HG03432 (cell line): ENCODE measurements at regions not wholly inside any gene's neighbourhood (a gene's known extent, or its start where the extent isn't known, plus 50 kb on each side); places are given as distances from the start of the nearest gene placed in this dataset.
"Not testable (repeated sequence)": the region's sequence is repeated elsewhere in the genome, so short reads cannot be mapped to it uniquely, and the experiment has no call there.

Experiments
- ATAC-seq: cut with Tn5 transposase; IDR thresholded peaks from one replicate; pipeline ENCODE4 v1.9.1; 2021; ENCODE audit warnings: mild to moderate bottlenecking, moderate library complexity; ENCODE audit not compliant: unreplicated experiment

GRCh38 chr9:111276431-111277128 is 53.4 kb downstream of the OR2K2 start:
- no peak for ATAC-seq

DNA sequence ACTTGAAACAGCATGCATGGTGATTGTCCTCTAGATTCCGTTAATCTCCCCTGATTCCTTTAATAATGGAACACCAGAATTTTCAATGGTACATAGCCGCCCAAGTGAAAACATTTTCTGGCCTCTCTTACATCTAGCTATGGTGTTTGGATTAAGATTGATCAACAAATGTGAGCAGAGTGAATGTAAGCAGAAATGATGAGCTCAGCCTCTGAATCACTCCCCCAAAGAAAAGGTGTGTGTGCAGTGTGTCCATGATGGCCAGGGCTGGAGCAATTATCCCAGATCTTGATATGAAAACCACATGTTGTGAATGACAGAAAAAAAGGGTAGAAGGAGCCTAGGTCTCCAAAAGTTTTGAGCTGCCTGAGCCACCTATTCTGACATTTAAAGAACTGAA is 55.3 kb downstream of the OR2K2 start:
- ATAC-seq: no peak

- ATAC-seq: no peak
Observed at GRCh38 chr9:111272581-111272980, 57.4 kb downstream of the OR2K2 start.

DNA sequence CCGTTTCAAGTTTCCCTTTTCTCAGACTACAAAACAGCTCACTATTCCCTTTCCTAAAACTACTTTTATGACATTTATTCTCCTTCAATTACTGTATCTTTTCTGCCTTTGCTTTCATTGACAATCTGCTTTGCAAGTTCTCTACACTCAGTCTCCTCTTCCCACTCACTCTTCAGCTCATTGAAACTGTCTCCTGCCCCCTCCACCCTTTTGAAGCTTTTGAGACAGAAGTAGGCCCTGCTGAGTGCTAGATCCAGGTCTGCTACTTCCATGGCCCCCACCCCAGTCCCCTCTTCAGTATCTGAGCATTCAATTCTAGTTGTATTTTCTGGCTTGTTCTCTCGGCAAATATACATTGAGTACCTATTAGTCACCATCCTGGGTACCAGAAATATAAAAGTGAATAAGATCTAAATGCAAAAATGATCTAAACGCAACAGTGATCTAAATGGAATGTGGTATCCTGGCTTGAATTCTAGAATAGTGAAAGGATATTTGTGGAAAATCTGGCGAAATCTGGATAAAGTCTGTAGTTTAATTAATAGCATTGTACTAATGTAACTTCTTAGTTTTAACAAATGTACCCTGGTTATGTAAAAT is 58.4 kb downstream of the OR2K2 start:
- no peak for ATAC-seq

GRCh38 chr9:111271047-111271446 is 59.0 kb downstream of the OR2K2 start:
- no peak for ATAC-seq

DNA sequence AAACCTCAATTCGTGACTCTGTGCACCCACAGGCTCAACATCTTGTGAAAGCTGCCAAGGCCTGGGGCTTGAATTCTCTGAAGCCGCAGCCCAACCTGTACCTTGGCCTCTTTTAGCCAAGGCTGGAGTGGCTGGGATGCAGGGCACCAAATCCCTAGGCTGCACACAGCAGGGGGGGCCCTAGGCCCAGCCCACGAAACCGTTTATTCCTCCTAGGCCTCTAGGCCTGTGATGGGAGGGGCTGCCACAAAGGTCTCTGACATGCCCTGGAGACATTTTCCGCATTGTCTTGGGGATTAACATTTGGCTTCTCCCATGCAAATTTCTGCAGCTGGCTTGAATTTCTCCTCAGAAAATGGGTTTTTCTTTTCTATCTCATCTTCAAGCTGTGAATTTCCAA is 64.0 kb downstream of the OR2K2 start:
- ATAC-seq: not testable (repeated sequence)

DNA sequence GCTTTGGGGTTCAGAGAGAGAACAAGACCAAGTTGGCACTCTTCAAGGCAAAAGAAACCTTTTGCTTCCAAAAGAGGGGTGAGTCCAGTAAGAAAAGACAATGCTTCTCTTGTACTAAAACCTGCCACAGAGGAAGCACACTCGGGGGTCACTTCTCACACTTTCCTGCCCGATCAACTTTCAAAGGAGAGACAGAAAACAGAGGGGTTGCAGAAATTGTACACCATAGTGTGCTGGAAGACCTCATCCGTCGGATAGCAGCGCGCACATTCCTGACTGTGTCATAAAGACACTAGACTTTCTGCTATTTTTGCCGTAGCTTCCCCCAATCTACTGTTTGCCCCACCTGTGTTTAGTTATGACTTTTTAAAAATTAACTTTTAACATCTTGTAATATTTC is 66.9 kb downstream of the OR2K2 start:
- ATAC-seq: no peak

- ATAC-seq: no peak
Observed at GRCh38 chr9:111258875-111259271, 71.2 kb downstream of the OR2K2 start.

DNA sequence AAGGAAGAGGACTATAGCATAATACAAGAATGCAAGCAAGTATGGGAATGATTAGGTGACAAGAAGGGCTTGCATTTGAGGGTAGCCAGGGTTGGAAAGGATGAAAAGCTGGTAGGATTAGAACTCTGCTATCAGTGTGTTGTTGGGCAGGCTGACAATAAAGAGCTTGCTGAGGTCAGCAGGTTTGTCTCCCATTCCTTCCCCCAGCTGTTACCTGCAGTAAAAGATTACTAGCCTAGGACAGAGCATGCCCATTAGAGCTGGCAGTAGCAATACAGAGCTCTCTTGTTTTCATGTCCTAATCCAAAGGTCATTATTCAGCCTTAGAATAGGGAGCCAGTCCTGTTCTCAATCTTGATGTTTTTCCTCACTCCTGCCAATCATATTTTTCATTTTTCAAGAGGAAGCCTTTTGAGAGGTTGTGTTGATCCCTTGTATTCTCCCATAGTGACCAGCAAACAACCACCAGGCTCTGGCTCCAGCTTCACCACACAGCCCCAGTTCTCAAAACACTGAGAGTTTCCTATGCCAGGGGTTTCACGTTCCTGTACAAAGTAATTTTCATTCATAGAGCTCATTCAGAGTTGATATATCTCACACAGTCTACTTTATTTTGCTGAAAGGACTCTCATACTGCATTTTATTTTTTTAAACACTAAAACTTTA is 71.7 kb downstream of the OR2K2 start:
- no peak for ATAC-seq

DNA sequence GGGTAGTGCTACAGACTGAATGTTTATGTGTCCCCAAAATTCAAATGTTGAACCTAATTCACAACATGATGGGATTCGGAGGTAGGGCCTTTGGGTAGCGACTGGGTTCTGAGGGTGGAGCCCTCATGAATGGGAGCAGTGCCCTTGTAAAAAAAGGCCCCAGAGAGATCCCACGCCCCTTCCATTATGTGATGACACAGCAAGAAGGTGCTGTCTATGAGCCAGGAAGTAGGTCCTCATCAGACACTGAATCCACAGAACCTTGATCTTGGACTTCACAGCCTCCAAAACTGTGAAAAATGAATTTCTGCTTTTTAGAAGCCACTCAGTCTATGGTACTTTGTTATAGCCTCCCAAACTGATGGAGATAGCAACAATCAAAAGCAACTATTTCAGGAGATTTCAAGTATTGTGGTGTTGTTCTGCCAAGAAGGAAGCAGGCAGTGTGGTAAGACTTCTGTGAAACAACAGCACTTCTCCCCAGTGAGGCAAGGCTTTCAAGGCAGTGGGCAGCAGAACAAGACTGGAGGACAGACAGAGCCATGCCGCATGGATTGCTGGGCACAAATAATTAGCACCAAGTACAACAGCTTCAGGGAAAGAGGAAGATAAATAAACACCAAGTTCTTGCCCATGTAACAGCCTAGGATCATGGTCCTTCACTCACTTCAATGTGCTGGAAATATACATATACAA is 76.1 kb downstream of the OR2K2 start:
- ATAC-seq: no peak

DNA sequence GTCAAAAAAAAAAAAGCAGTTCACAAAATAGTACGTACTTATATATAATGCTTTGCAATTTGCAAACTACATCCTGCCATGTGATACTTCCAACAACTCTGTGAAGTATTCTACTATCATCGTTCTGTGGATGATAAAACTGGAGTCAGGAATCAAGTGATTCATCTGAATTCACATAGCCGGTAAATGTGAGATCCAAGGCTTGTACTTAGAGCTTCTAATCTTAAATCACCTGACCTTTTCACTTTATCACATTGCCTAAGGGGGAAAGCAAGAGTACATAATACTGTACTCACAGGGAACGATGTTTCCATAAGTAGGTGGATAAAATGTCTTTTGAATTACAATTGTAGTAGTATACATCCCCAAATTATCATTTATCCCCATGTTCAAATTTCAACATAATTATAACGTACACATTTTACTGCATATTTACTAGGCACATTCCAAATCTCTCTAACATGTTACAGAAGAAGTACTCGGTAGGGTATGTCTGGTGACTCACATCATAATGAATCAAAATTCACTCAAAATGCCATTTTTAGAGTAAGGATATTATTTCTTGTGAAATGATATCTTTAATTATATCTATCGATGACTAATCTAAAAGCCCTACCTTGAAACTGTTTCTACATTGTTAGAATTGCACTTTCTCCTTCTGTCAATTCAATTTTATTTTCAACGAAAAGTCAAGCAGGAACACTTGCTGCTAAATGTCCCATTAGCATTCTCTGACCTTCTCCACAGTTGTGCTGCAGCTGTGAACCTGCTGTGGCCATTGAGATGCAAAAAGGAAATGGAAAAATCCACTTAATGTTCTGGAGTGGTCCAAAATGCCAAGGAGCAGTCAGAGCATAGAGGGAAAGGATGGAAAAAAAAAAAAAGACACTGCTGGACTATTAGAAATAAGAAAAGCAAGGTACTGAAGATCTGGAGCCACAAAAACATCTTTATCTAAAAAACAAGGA is 78.9 kb downstream of the OR2K2 start:
- no peak for ATAC-seq

- no peak for ATAC-seq
Observed at GRCh38 chr9:111237447-111237846, 92.6 kb downstream of the OR2K2 start.

- no peak for ATAC-seq
Observed at GRCh38 chr9:111236332-111236731, 93.7 kb downstream of the OR2K2 start.

- no peak for ATAC-seq
Observed at GRCh38 chr9:111233963-111234362, 96.1 kb downstream of the OR2K2 start.

DNA sequence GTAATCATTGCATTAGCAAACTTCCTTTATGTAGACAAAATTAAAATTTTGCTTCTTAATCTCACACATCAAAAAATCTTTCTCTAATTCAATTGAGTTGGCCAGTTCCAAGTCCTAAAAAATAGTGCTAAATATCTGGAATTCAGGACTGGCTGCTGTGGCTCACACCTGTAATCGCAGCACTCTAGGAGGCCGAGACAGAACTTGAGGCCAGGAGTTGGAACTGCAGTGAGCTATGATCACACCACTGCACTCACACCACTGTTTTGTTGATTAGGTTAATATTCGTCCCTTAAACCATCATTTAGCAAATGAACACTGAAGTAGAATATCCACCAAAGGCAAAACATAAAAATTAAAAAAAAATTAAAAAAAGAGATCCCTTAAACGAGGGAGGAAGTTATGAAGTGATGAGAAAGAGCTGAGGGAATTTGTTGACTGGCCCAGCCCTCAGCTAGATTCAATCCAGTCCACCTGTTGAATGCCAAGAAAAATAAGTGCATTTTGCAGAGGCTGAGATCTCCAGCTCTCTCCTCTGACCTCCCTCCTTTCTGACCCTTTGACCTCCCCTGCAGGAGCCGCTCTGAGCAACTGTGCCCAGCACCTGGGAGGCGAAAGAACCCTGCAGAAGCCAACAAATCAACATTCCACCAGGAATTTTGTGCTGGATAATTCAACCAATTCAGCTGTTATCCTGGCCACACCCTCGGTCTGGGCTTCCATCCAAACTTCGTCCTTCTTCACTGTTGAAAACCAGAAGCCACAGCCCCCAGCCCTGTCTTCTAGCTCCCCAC is 96.8 kb downstream of the OR2K2 start:
- ATAC-seq: no peak

DNA sequence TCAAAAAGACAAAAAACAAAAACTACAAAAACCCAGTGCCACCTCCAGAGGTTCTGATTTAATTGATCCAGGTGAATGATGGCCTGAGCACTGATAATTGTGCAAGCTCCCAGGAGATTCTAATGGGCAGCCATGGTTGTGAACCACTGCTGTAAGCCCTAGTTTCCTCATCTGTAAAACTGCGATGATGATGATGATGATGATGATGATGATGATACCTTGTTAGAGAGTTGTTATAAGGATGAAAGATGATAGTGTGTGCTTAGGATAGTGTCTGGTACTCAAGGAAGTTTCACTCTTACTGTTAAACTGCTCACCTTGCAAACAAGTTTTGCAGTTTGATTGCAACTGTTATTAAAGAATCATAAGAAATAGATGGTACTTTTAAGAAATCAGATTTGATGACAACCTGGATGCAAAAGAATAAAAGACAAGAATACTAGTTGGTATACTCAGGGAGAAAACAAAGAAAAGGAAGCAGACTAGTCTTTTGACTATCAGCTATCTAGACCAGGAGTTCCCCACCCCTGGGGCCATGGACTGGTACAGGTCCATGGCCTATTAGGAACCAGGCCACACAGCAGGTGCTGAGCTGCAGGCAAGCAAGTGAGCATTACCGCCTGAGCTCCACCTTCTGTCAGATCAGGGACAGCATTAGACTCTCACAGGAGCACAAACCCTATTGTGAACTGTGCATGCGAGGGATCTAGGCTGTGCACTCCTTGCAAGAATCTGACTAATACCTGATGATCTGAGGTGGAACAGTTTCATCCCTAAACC is 98.0 kb downstream of the OR2K2 start:
- ATAC-seq: no peak

DNA sequence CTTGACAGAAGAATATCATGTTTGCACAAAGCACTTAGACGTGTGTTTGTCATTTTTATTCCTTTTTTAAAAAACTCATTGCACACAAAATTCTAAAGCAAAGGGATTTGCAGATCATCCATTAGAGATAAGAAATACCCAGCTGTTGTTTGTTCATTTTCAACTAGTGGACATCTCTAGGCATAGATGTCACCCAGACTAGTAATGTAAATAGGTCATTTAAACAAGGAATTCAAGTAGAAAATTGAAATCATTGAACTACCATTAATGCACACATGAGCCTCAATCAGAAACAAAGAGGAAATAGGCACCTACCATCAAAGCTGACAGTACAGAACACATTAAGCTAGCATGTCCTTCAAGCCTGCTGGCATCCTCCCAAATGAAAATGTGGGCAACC is 107.3 kb downstream of the OR2K2 start:
- no peak for ATAC-seq

DNA sequence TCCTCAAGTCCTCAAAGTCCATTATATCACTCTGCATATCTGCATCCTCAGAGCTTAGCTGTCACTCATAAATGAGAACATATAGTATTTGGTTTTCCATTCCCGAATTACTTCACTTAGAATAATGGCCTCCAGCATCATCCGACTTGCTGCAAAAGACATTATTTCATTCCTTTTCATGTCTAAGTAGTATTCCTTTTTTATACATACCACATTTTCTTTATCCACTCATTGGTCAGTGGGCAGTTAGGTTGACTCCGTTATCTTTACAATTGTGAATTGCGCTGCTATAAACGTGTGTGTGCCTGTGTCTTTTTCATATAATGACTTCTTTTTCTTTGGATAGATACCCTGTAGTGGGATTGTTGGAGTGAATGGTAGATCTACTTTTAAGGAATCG is 117.2 kb downstream of the OR2K2 start:
- ATAC-seq: no peak

DNA sequence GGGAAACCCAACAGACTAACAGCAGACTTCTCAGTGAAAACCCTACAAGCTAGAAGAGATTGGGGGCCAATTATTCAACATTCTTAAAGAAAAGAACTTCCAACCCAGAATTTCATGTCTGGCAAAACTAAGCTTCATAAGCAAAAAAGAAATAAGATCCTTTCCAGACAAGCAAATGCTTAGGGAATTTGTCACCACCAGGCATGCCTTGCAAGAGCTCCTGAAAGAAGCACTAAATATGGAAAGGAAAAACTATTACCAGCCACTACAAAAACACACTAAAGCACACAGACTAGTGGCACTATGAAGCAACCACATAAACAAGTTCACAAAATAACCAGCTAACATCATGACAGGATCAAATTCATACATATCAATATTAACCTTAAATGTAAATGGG is 131.1 kb downstream of the OR2K2 start:
- no peak for ATAC-seq
